ENCODE measurements at regions not wholly inside any gene's neighbourhood (a gene's known extent, or its start where the extent isn't known, plus 50 kb on each side); places are given as distances from the start of the nearest gene placed in this dataset.
"Not testable (repeated sequence)": the region's sequence is repeated elsewhere in the genome, so short reads cannot be mapped to it uniquely, and the experiment has no call there.

- H3K4me1 ChIP-seq (ENCODE audit: control insufficient read depth, low read depth, low read length): peaks cover 9% of the 10 kb centered on the region
- H3K23ac ChIP-seq (ENCODE audit: low read length): no peak overlapping the region
- H3K36me3 ChIP-seq (ENCODE audit: control insufficient read depth, insufficient read depth, low read length): no peaks in the 10 kb centered on the region
- H3K27me3 ChIP-seq (ENCODE audit: insufficient read depth, low read length, poor library complexity): no peaks in the 10 kb centered on the region
- no peak overlapping the region for H2BK5ac ChIP-seq (ENCODE audit: low read length)
- no peaks in the 10 kb centered on the region for H3K79me2 ChIP-seq (ENCODE audit: control insufficient read depth, insufficient read depth, low read length)
- H3K56ac ChIP-seq (ENCODE audit: low read length): no peak overlapping the region
- no peak overlapping the region for H4K5ac ChIP-seq (ENCODE audit: low read length)
- no peak overlapping the region for H2AK5ac ChIP-seq (ENCODE audit: low read length)
- H3K18ac ChIP-seq (ENCODE audit: low read length): no peak overlapping the region
- no peak overlapping the region for H3K4ac ChIP-seq (ENCODE audit: low read depth, low read length)
- H2BK15ac ChIP-seq (replicated peaks; ENCODE audit: low read depth): no peak overlapping the region
- no peak overlapping the region for H4K8ac ChIP-seq (ENCODE audit: low read depth, low read length)
- H3K9ac ChIP-seq (ENCODE audit: low read length): no peak overlapping the region
- H3K4me3 ChIP-seq (ENCODE audit: low read length): no peak overlapping the region
- no peaks in the 10 kb centered on the region for H3K79me1 ChIP-seq (ENCODE audit: low read length)
- H3K27ac ChIP-seq (ENCODE audit: low read depth, low read length): no peak overlapping the region
- WGBS (ENCODE audit: extremely low coverage, insufficient coverage, low lambda C conversion rate): no CpG with 5 or more reads among the region's 1 CpG
- no peak overlapping the region for H3K4me2 ChIP-seq (ENCODE audit: low read length)
- H2BK120ac ChIP-seq (ENCODE audit: low read depth, low read length): no peak overlapping the region
- DNase-seq: no peak
Observed at GRCh38 chr3:36178018-36178417, 202.3 kb upstream of the STAC start.

DNA sequence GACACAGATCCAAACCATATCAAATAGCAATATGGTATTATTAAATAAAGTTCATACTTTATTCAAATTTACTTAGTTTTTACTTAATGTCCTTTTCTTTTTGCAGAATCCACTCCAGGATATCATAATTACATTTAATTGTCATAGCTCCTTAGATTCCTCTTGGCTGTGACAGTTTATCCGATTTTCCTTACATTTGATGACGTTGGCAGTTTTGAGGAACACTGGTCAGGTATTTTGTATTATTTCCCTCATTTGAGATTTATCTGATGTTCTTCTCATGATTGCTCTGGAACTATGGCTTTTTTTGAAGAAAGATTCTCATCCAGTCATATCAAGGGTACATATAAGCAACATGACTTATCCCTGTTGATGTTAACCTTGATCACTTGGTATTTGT, 198.3 kb upstream of the STAC start:
- H3K27me3 ChIP-seq (ENCODE audit: insufficient read depth, low read length, poor library complexity): no peaks in the 10 kb centered on the region
- H2BK5ac ChIP-seq (ENCODE audit: low read length): no peak overlapping the region
- no peak overlapping the region for H3K4me2 ChIP-seq (ENCODE audit: low read length)
- H3K23ac ChIP-seq (ENCODE audit: low read length): no peak overlapping the region
- H2BK15ac ChIP-seq (replicated peaks; ENCODE audit: low read depth): no peak overlapping the region
- no peaks in the 10 kb centered on the region for H3K79me2 ChIP-seq (ENCODE audit: control insufficient read depth, insufficient read depth, low read length)
- H3K36me3 ChIP-seq (ENCODE audit: control insufficient read depth, insufficient read depth, low read length): no peaks in the 10 kb centered on the region
- no peak for DNase-seq
- H4K5ac ChIP-seq (ENCODE audit: low read length): no peak overlapping the region
- H3K18ac ChIP-seq (ENCODE audit: low read length): no peak overlapping the region
- H3K79me1 ChIP-seq (ENCODE audit: low read length): no peaks in the 10 kb centered on the region
- H2AK5ac ChIP-seq (ENCODE audit: low read length): no peak overlapping the region
- H3K4me3 ChIP-seq (ENCODE audit: low read length): no peak overlapping the region
- H3K9ac ChIP-seq (ENCODE audit: low read length): no peak overlapping the region
- H2BK120ac ChIP-seq (ENCODE audit: low read depth, low read length): no peak overlapping the region
- no peak overlapping the region for H3K27ac ChIP-seq (ENCODE audit: low read depth, low read length)
- no peak overlapping the region for H4K8ac ChIP-seq (ENCODE audit: low read depth, low read length)
- WGBS (ENCODE audit: extremely low coverage, insufficient coverage, low lambda C conversion rate): no CpG with 5 or more reads among the region's 2 CpGs
- no peak overlapping the region for H3K4ac ChIP-seq (ENCODE audit: low read depth, low read length)
- no peak overlapping the region for H3K56ac ChIP-seq (ENCODE audit: low read length)
- peaks cover 4% of the 10 kb centered on the region for H3K4me1 ChIP-seq (ENCODE audit: control insufficient read depth, low read depth, low read length)

GRCh38 chr3:36187197-36187596, 193.1 kb upstream of the STAC start:
- H3K36me3 ChIP-seq (ENCODE audit: control insufficient read depth, insufficient read depth, low read length); H3K4me2 ChIP-seq (ENCODE audit: low read length); H3K9ac ChIP-seq (ENCODE audit: low read length); H3K4me1 ChIP-seq (ENCODE audit: control insufficient read depth, low read depth, low read length); H3K4me3 ChIP-seq (ENCODE audit: low read length); H2AK5ac ChIP-seq (ENCODE audit: low read length); H3K79me1 ChIP-seq (ENCODE audit: low read length); H4K8ac ChIP-seq (ENCODE audit: low read depth, low read length); H3K56ac ChIP-seq (ENCODE audit: low read length); H3K18ac ChIP-seq (ENCODE audit: low read length); H2BK15ac ChIP-seq (replicated peaks; ENCODE audit: low read depth); H2BK120ac ChIP-seq (ENCODE audit: low read depth, low read length); H2BK5ac ChIP-seq (ENCODE audit: low read length); H3K27me3 ChIP-seq (ENCODE audit: insufficient read depth, low read length, poor library complexity); H3K23ac ChIP-seq (ENCODE audit: low read length); H4K5ac ChIP-seq (ENCODE audit: low read length); H3K4ac ChIP-seq (ENCODE audit: low read depth, low read length); H3K27ac ChIP-seq (ENCODE audit: low read depth, low read length); DNase-seq; H3K79me2 ChIP-seq (ENCODE audit: control insufficient read depth, insufficient read depth, low read length): not testable (repeated sequence)
- WGBS (ENCODE audit: extremely low coverage, insufficient coverage, low lambda C conversion rate): no CpG with 5 or more reads among the region's 2 CpGs

GRCh38 chr3:36192901-36193300, 187.4 kb upstream of the STAC start:
- Histone ChIP-seq H3K36me3 (ENCODE audit: control insufficient read depth, insufficient read depth, low read length) (no peaks in the 10 kb centered on the region), H4K5ac (ENCODE audit: low read length) (no peak overlapping the region), H3K79me2 (ENCODE audit: control insufficient read depth, insufficient read depth, low read length) (no peaks in the 10 kb centered on the region), H3K9ac (ENCODE audit: low read length) (no peak overlapping the region), H2BK5ac (ENCODE audit: low read length) (no peak overlapping the region), H3K23ac (ENCODE audit: low read length) (no peak overlapping the region), H3K79me1 (ENCODE audit: low read length) (no peaks in the 10 kb centered on the region), H3K4me3 (ENCODE audit: low read length) (no peak overlapping the region), H3K56ac (ENCODE audit: low read length) (no peak overlapping the region), H3K4me1 (ENCODE audit: control insufficient read depth, low read depth, low read length) (no peaks in the 10 kb centered on the region), H3K27me3 (ENCODE audit: insufficient read depth, low read length, poor library complexity) (no peaks in the 10 kb centered on the region), H4K8ac (ENCODE audit: low read depth, low read length) (no peak overlapping the region), H3K18ac (ENCODE audit: low read length) (no peak overlapping the region), H2BK120ac (ENCODE audit: low read depth, low read length) (no peak overlapping the region), H3K27ac (ENCODE audit: low read depth, low read length) (no peak overlapping the region), H3K4ac (ENCODE audit: low read depth, low read length) (no peak overlapping the region), H3K4me2 (ENCODE audit: low read length) (no peak overlapping the region), H2BK15ac (replicated peaks; ENCODE audit: low read depth) (no peak overlapping the region), H2AK5ac (ENCODE audit: low read length) (no peak overlapping the region)
- no peak for DNase-seq

- no CpG with 5 or more reads among the region's 2 CpGs for WGBS (ENCODE audit: extremely low coverage, insufficient coverage, low lambda C conversion rate)
- no peaks in the 10 kb centered on the region for H3K36me3 ChIP-seq (ENCODE audit: control insufficient read depth, insufficient read depth, low read length)
Observed at GRCh38 chr3:36193448-36193847, 186.9 kb upstream of the STAC start.

GRCh38 chr3:36196058-36196457, 184.2 kb upstream of the STAC start:
- no peak for DNase-seq
- H2BK15ac ChIP-seq (replicated peaks; ENCODE audit: low read depth): no peak overlapping the region
- H3K23ac ChIP-seq (ENCODE audit: low read length): no peak overlapping the region
- no peak overlapping the region for H2BK120ac ChIP-seq (ENCODE audit: low read depth, low read length)
- no peak overlapping the region for H4K8ac ChIP-seq (ENCODE audit: low read depth, low read length)
- H3K27me3 ChIP-seq (ENCODE audit: insufficient read depth, low read length, poor library complexity): no peaks in the 10 kb centered on the region
- H3K79me2 ChIP-seq (ENCODE audit: control insufficient read depth, insufficient read depth, low read length): no peaks in the 10 kb centered on the region
- H3K36me3 ChIP-seq (ENCODE audit: control insufficient read depth, insufficient read depth, low read length): no peaks in the 10 kb centered on the region
- H3K4ac ChIP-seq (ENCODE audit: low read depth, low read length): no peak overlapping the region
- no peaks in the 10 kb centered on the region for H3K79me1 ChIP-seq (ENCODE audit: low read length)
- no peak overlapping the region for H3K9ac ChIP-seq (ENCODE audit: low read length)
- H2AK5ac ChIP-seq (ENCODE audit: low read length): no peak overlapping the region
- no peaks in the 10 kb centered on the region for H3K4me1 ChIP-seq (ENCODE audit: control insufficient read depth, low read depth, low read length)
- H2BK5ac ChIP-seq (ENCODE audit: low read length): no peak overlapping the region
- no peak overlapping the region for H3K4me3 ChIP-seq (ENCODE audit: low read length)
- no peak overlapping the region for H3K4me2 ChIP-seq (ENCODE audit: low read length)
- no peak overlapping the region for H3K18ac ChIP-seq (ENCODE audit: low read length)
- no peak overlapping the region for H4K5ac ChIP-seq (ENCODE audit: low read length)
- H3K27ac ChIP-seq (ENCODE audit: low read depth, low read length): no peak overlapping the region
- H3K56ac ChIP-seq (ENCODE audit: low read length): no peak overlapping the region

More at GRCh38 chr3:36193448-36193847, 186.9 kb upstream of the STAC start:
- Histone ChIP-seq H4K5ac (ENCODE audit: low read length) (no peak overlapping the region), H3K23ac (ENCODE audit: low read length) (no peak overlapping the region), H3K56ac (ENCODE audit: low read length) (no peak overlapping the region), H3K18ac (ENCODE audit: low read length) (no peak overlapping the region), H3K79me1 (ENCODE audit: low read length) (no peaks in the 10 kb centered on the region), H3K79me2 (ENCODE audit: control insufficient read depth, insufficient read depth, low read length) (no peaks in the 10 kb centered on the region), H3K4me3 (ENCODE audit: low read length) (no peak overlapping the region), H2BK120ac (ENCODE audit: low read depth, low read length) (no peak overlapping the region), H2BK5ac (ENCODE audit: low read length) (no peak overlapping the region), H3K27ac (ENCODE audit: low read depth, low read length) (no peak overlapping the region), H2AK5ac (ENCODE audit: low read length) (no peak overlapping the region), H3K4me1 (ENCODE audit: control insufficient read depth, low read depth, low read length) (no peaks in the 10 kb centered on the region), H2BK15ac (replicated peaks; ENCODE audit: low read depth) (no peak overlapping the region), H4K8ac (ENCODE audit: low read depth, low read length) (no peak overlapping the region), H3K27me3 (ENCODE audit: insufficient read depth, low read length, poor library complexity) (no peaks in the 10 kb centered on the region), H3K4me2 (ENCODE audit: low read length) (no peak overlapping the region), H3K9ac (ENCODE audit: low read length) (no peak overlapping the region), H3K4ac (ENCODE audit: low read depth, low read length) (no peak overlapping the region)
- no peak for DNase-seq

Data from mesendoderm (in vitro differentiated cells).